GM18498 (cell line): ENCODE measurements at regions not wholly inside any gene's neighbourhood (a gene's known extent, or its start where the extent isn't known, plus 50 kb on each side); places are given as distances from the start of the nearest gene placed in this dataset.
"Not testable (repeated sequence)": the region's sequence is repeated elsewhere in the genome, so short reads cannot be mapped to it uniquely, and the experiment has no call there.

ENCODE experiments used
- ATAC-seq: cut with Tn5 transposase; IDR thresholded peaks from one replicate; pipeline ENCODE4 v1.9.1; 2021; ENCODE audit warnings: mild to moderate bottlenecking, moderate library complexity; ENCODE audit not compliant: unreplicated experiment

- no peak for ATAC-seq
Observed at GRCh38 chr13:63249411-63250187, 1834.0 kb upstream of the PCDH20 start.

- ATAC-seq: not testable (repeated sequence)
Observed at GRCh38 chr13:63236667-63237396, 1821.2 kb upstream of the PCDH20 start.

GRCh38 chr13:63218596-63218995 is 1802.9 kb upstream of the PCDH20 start:
- ATAC-seq: not testable (repeated sequence)

GRCh38 chr13:63209330-63210017 is 1793.8 kb upstream of the PCDH20 start:
- no peak for ATAC-seq

- ATAC-seq: no peak
Observed at GRCh38 chr13:63208826-63209225, 1793.2 kb upstream of the PCDH20 start.

GRCh38 chr13:63206461-63206860 is 1790.8 kb upstream of the PCDH20 start:
- no peak for ATAC-seq

GRCh38 chr13:63201493-63201892 is 1785.8 kb upstream of the PCDH20 start:
- ATAC-seq: no peak

- no peak for ATAC-seq
Observed at GRCh38 chr13:63199508-63199907, 1783.9 kb upstream of the PCDH20 start.

GRCh38 chr13:63198071-63198470 is 1782.4 kb upstream of the PCDH20 start:
- no peak for ATAC-seq

- ATAC-seq: no peak
Observed at GRCh38 chr13:63195726-63196125, 1780.1 kb upstream of the PCDH20 start.

- ATAC-seq: no peak
Observed at GRCh38 chr13:63190742-63191141, 1775.1 kb upstream of the PCDH20 start.

GRCh38 chr13:63190219-63190618 is 1774.6 kb upstream of the PCDH20 start:
- ATAC-seq: no peak

GRCh38 chr13:63189712-63190111 is 1774.1 kb upstream of the PCDH20 start:
- ATAC-seq: no peak

GRCh38 chr13:63184693-63185092 is 1769.0 kb upstream of the PCDH20 start:
- ATAC-seq: no peak

GRCh38 chr13:63175536-63175935 is 1759.9 kb upstream of the PCDH20 start:
- ATAC-seq: no peak

GRCh38 chr13:63167699-63168337 is 1752.2 kb upstream of the PCDH20 start:
- ATAC-seq: no peak

- no peak for ATAC-seq
Observed at GRCh38 chr13:63166345-63166744, 1750.7 kb upstream of the PCDH20 start.

- ATAC-seq: no peak
Observed at GRCh38 chr13:63163903-63164302, 1748.3 kb upstream of the PCDH20 start.

- no peak for ATAC-seq
Observed at GRCh38 chr13:63161219-63161618, 1745.6 kb upstream of the PCDH20 start.

- ATAC-seq: no peak
Observed at GRCh38 chr13:63156816-63157215, 1741.2 kb upstream of the PCDH20 start.

- no peak for ATAC-seq
Observed at GRCh38 chr13:63149375-63149774, 1733.7 kb upstream of the PCDH20 start.
